CD14-positive monocyte (primary cell): ENCODE measurements at regions not wholly inside any gene's neighbourhood (a gene's known extent, or its start where the extent isn't known, plus 50 kb on each side); places are given as distances from the start of the nearest gene placed in this dataset.

ENCODE experiments used
- DNase-seq, 3 donors: peaks; one replicate each; pipeline ENCODE4 v3.0.0-alpha.2; 2011 to 2022
- H2AFZ ChIP-seq: 2 replicates; pipeline ENCODE4 v1.6.0; 2012; ENCODE audit warnings: mild to moderate bottlenecking, low read depth, low read length, inconsistent platforms; ENCODE audit not compliant: insufficient read depth, poor library complexity, severe bottlenecking
- H3K27ac ChIP-seq, 2 donors: 1 replicate in 1 of 2; 2 replicates in 1 of 2; pipeline ENCODE4 v1.5.1; 2012 to 2013; ENCODE audit warnings: low read length in 2 of 2, control low read depth in 1 of 2, inconsistent platforms in 1 of 2, low read depth in 1 of 2, mild to moderate bottlenecking in 1 of 2
- H3K27me3 ChIP-seq, 2 donors: one replicate each; pipeline versions ENCODE4 v1.6.0 to v1.6.1; 2011 to 2013; ENCODE audit warnings: low read length in 2 of 2; ENCODE audit not compliant: control insufficient read depth in 2 of 2, insufficient read depth in 2 of 2
- H3K36me3 ChIP-seq, 2 donors: replicated peaks in 1 of 2; 1 replicate in 1 of 2; 2 replicates in 1 of 2; pipeline versions ENCODE4 v1.5.1 to v1.6.1; 2012 to 2013; ENCODE audit warnings: low read length in 2 of 2, control low read depth in 1 of 2, inconsistent platforms in 1 of 2, mild to moderate bottlenecking in 1 of 2; ENCODE audit not compliant: insufficient read depth in 2 of 2, control insufficient read depth in 1 of 2
- H3K4me1 ChIP-seq, 2 donors: 1 replicate in 1 of 2; 2 replicates in 1 of 2; pipeline versions ENCODE4 v1.5.1 to v1.6.1; 2012 to 2013; ENCODE audit warnings: low read length in 2 of 2, control low read depth in 1 of 2, inconsistent platforms in 1 of 2, mild to moderate bottlenecking in 1 of 2, moderate library complexity in 1 of 2; ENCODE audit not compliant: insufficient read depth in 2 of 2, control insufficient read depth in 1 of 2
- H3K4me2 ChIP-seq: replicated peaks from 2 replicates; pipeline ENCODE3; 2012; ENCODE audit warnings: low read length, moderate library complexity, mild to moderate bottlenecking; ENCODE audit not compliant: poor library complexity, severe bottlenecking; ENCODE audit errors: extremely low read depth
- H3K4me3 ChIP-seq, 3 experiments: fragments of 200-600 bp in 1 of 3; sonication (generic) in 1 of 3; replicated peaks in 1 of 3; 1 replicate in 2 of 3; 2 replicates in 1 of 3; pipeline ENCODE4 v1.5.1; 2011 to 2013; ENCODE audit warnings: low read length in 3 of 3, mild to moderate bottlenecking in 3 of 3, control low read depth in 2 of 3, low read depth in 2 of 3, inconsistent platforms in 1 of 3, moderate library complexity in 1 of 3
- H3K79me2 ChIP-seq: 2 replicates; pipeline ENCODE4 v1.6.0; 2012; ENCODE audit warnings: mild to moderate bottlenecking, control low read depth, inconsistent platforms, low read length, moderate library complexity; ENCODE audit not compliant: insufficient read depth
- H3K9ac ChIP-seq: 2 replicates; pipeline ENCODE4 v1.6.0; 2017; ENCODE audit warnings: low read length, mild to moderate bottlenecking; ENCODE audit not compliant: insufficient read depth, poor library complexity, severe bottlenecking
- H3K9me3 ChIP-seq, 2 donors: replicated peaks in 1 of 2; 1 replicate in 1 of 2; 2 replicates in 1 of 2; pipeline versions ENCODE4 v1.5.1 to v1.6.1; 2012 to 2013; ENCODE audit warnings: low read length in 2 of 2, control low read depth in 1 of 2; ENCODE audit not compliant: control insufficient read depth in 1 of 2, insufficient read depth in 1 of 2
- H4K20me1 ChIP-seq: 2 replicates; pipeline ENCODE4 v1.6.0; 2012; ENCODE audit warnings: mild to moderate bottlenecking, low read length, control low read depth, moderate library complexity; ENCODE audit not compliant: insufficient read depth
- H3K27ac Mint-ChIP-seq, 7 donors: one replicate each; pipeline ENCODE4 v1.8.0; 2020; ENCODE audit warnings: mild to moderate bottlenecking in 7 of 7, mixed read lengths in 7 of 7, moderate library complexity in 6 of 7, inconsistent platforms in 2 of 7
- H3K27me3 Mint-ChIP-seq, 3 donors: one replicate each; pipeline ENCODE4 v1.8.0; 2021 to 2022; ENCODE audit warnings: low read depth in 3 of 3, mild to moderate bottlenecking in 3 of 3, mixed read lengths in 3 of 3, moderate library complexity in 3 of 3, inconsistent platforms in 1 of 3
- H3K36me3 Mint-ChIP-seq, 2 donors: one replicate each; pipeline ENCODE4 v1.8.0; 2020; ENCODE audit warnings: mixed read lengths in 2 of 2, inconsistent platforms in 1 of 2, mild to moderate bottlenecking in 1 of 2
- H3K4me1 Mint-ChIP-seq: one replicate; pipeline ENCODE4 v1.8.0; 2020; ENCODE audit warnings: mild to moderate bottlenecking, mixed read lengths
- H3K4me3 Mint-ChIP-seq, 2 donors: one replicate each; pipeline ENCODE4 v1.8.0; 2020; ENCODE audit warnings: mild to moderate bottlenecking in 2 of 2, mixed read lengths in 2 of 2, moderate library complexity in 1 of 2
- H3K9me3 Mint-ChIP-seq, 7 donors: one replicate each; pipeline ENCODE4 v1.8.0; 2020 to 2022; ENCODE audit warnings: mixed read lengths in 7 of 7, mild to moderate bottlenecking in 6 of 7, moderate library complexity in 6 of 7, inconsistent platforms in 2 of 7
- WGBS: methylation state at CpG from one replicate; pipeline ENCODE4 v1.1.5; 2013; ENCODE audit warnings: missing lambda C conversion rate; ENCODE audit not compliant: insufficient coverage; 5-methylcytosine and 5-hydroxymethylcytosine counted together
- intact Hi-C, 2 donors: fragments of 100-400 bp; cut with micrococcal nuclease; formaldehyde crosslinking; loops; one replicate each; pipeline versions ENCODE4 v1.15.0 to v1.15.1; 2023
- TF ChIP-seq, protein P1 (sequence below): fragments of 200-600 bp; IDR thresholded peaks from one replicate; pipeline ENCODE4 v1.8.0; 2022; ENCODE audit warnings: antibody characterized with exemption, mild to moderate bottlenecking

DNA sequence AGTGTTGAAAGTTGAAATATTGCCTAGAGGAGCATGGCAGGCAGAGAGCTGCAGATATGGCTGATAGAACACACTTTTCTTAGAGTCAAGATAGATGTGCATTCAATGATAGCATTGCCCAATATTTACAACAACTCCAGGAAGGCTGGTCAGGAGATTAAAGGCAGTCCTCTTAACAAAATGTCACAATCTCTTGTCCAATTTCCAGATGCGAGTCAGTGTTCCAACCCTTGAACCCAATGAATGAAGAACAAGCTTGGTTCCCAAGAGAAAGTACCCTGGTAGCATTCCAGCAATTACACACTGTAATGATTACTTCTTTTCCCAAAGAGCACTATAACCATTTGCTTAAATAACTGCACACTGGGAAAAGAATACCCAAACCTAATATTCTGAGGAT, 839.4 kb upstream of the VRK2 start:
- Histone ChIP-seq H3K27me3 (no peaks in the 10 kb centered on the region), H3K79me2 (no peaks in the 10 kb centered on the region), H3K9me3 (peaks cover 3 to 6% of the 10 kb centered on the region in 2 donors), H3K4me3 (no peak overlapping the region), H3K4me1 (no peaks in the 10 kb centered on the region), H3K4me2 (no peak overlapping the region), H3K9ac (no peak overlapping the region), H3K36me3 (no peaks in the 10 kb centered on the region), H4K20me1 (no peaks in the 10 kb centered on the region), H2AFZ (no peak overlapping the region), H3K27ac (no peak overlapping the region)
- Mint-ChIP-seq H3K36me3 (no peaks in the 10 kb centered on the region), H3K4me1 (no peaks in the 10 kb centered on the region), H3K4me3 (no peak overlapping the region), H3K9me3 (peaks cover 0 to 8% (median 4%) of the 10 kb centered on the region in 7 donors), H3K27ac (no peak overlapping the region), H3K27me3 (no peaks in the 10 kb centered on the region)
- intact Hi-C loops, result no loop called here
- no peak for DNase-seq
- WGBS, result 88% methylated on average over 1 of the region's 1 CpG
- TF ChIP-seq, protein P1, sequence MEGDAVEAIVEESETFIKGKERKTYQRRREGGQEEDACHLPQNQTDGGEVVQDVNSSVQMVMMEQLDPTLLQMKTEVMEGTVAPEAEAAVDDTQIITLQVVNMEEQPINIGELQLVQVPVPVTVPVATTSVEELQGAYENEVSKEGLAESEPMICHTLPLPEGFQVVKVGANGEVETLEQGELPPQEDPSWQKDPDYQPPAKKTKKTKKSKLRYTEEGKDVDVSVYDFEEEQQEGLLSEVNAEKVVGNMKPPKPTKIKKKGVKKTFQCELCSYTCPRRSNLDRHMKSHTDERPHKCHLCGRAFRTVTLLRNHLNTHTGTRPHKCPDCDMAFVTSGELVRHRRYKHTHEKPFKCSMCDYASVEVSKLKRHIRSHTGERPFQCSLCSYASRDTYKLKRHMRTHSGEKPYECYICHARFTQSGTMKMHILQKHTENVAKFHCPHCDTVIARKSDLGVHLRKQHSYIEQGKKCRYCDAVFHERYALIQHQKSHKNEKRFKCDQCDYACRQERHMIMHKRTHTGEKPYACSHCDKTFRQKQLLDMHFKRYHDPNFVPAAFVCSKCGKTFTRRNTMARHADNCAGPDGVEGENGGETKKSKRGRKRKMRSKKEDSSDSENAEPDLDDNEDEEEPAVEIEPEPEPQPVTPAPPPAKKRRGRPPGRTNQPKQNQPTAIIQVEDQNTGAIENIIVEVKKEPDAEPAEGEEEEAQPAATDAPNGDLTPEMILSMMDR, result no peak

DNA sequence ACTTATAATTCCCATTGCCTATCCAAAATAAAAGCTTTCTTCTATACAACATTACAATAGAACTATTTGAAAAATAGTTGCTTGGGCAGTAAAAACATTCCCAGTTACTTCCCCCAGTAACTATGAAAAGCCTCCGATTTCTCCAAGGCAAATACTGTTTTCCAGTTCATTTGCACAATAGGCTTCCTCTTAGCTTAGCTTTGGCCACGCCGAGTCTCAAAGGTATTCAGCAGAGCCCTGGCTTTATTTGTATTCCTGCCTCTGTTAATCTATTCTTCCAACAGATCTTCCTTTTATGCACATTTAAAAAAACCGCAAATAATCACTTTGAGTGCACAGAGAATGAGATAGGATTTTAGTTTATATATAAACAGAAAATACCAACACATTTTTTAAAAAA, 836.8 kb upstream of the VRK2 start:
- Mint-ChIP-seq H3K27me3 (no peaks in the 10 kb centered on the region), H3K4me3 (no peak overlapping the region), H3K9me3 (peaks cover 0 to 13% (median 6%) of the 10 kb centered on the region in 7 donors), H3K27ac (no peak overlapping the region), H3K4me1 (no peaks in the 10 kb centered on the region), H3K36me3 (no peaks in the 10 kb centered on the region)
- no peaks in the 10 kb centered on the region for H4K20me1 ChIP-seq
- H2AFZ ChIP-seq, result no peak overlapping the region
- peaks cover 0 to 3% of the 10 kb centered on the region in 2 donors for H3K9me3 ChIP-seq
- 100% methylated on average over 1 of the region's 4 CpGs for WGBS
- H3K4me3 ChIP-seq, result no peak overlapping the region
- H3K4me2 ChIP-seq, result no peak overlapping the region
- no peak overlapping the region for H3K27ac ChIP-seq
- H3K27me3 ChIP-seq, result no peaks in the 10 kb centered on the region
- TF ChIP-seq, protein P1, result no peak
- intact Hi-C loops, result no loop called here
- H3K9ac ChIP-seq, result no peak overlapping the region
- H3K4me1 ChIP-seq, result no peaks in the 10 kb centered on the region
- H3K36me3 ChIP-seq, result no peaks in the 10 kb centered on the region
- no peaks in the 10 kb centered on the region for H3K79me2 ChIP-seq
- DNase-seq, result no peak
